Erythroblast (primary cell): ENCODE measurements at regions not wholly inside any gene's neighbourhood (a gene's known extent, or its start where the extent isn't known, plus 50 kb on each side); places are given as distances from the start of the nearest gene placed in this dataset.

Experiments
- DNase-seq, 2 experiments: peaks; one replicate each; lab custom pipeline; 2025; lab: John Stamatoyannopoulos, UW
- GATA1 ChIP-seq: IDR thresholded peaks from 2 replicates; pipeline ENCODE4 v1.6.1; 2011; ENCODE audit warnings: low read depth, mild to moderate bottlenecking, control low read depth, low read length, moderate library complexity
- POLR2A ChIP-seq: IDR thresholded peaks from 2 replicates; pipeline ENCODE4 v1.6.1; 2011; ENCODE audit warnings: mild to moderate bottlenecking, low read length

DNA sequence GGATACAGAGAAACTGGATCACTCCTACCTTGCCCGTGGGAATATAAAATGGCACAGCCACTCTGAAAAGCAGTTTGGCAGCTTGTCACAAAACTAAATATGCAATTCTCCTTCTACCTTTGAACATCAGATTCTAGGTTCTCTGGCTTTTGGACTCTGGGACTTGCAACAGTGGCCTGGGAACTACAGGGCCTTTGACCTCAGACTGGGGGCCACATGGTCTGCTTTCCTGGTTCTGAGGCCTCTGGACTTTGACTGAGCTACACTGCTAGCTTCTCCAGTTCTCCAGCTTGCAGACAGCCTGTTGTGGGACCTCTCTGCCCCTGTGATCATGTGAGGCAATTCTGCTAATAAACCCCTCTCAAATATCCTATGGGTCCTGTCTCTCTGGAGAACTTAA is 168.8 kb downstream of the CDH26 start:
- no peak for TF ChIP-seq POLR2A
- TF ChIP-seq GATA1 = no peak
- DNase-seq = no peak

- DNase-seq = no peak
- TF ChIP-seq GATA1 (no peak), POLR2A (no peak)
Measured at GRCh38 chr20:60131375-60131774, 173.2 kb downstream of the CDH26 start.

GRCh38 chr20:60132162-60132826 is 174.1 kb downstream of the CDH26 start:
- no peak for DNase-seq
- TF ChIP-seq POLR2A (no peak), GATA1 (no peak)

DNA sequence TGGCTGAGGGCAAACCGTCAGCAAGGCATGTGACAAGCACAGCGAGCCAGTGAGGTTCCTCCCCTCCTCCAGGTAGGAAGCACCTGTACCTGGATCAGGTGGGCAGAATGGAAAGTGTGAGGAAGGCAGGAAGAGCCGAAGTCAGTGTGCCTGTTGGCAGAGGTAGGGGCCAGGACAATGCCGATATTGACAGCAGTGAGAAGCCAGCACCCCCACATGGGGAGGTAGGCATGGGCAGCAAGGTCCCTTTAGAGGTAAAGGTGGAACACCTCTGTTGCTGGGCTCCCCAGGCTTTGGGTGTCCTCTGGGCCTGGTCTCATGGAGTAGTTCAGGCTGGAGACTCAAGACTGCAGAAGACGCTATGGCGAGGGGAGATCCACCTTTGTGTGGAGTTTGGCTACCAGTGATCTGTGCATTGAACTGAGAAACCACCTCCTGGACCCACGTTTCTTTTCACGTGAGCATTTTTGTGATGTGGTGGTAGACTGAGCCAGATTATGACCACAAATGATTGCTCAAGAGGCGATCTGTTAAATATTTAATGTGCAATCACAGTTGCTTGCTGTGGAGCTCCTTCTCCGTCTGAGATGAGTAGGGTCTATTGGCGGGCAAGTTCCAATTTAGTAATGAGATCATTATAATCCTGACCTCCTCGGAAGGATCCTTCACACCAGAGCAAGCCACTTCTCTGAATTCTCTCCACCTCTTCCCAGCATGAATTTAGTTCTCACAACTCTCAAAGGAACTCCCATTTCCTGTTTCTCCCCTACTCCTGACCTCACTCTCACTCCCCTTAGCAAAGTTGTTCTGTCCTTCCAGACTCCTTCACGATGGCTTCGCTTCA is 174.8 kb downstream of the CDH26 start:
- no peak for DNase-seq
- TF ChIP-seq POLR2A (no peak), GATA1 (no peak)

DNA sequence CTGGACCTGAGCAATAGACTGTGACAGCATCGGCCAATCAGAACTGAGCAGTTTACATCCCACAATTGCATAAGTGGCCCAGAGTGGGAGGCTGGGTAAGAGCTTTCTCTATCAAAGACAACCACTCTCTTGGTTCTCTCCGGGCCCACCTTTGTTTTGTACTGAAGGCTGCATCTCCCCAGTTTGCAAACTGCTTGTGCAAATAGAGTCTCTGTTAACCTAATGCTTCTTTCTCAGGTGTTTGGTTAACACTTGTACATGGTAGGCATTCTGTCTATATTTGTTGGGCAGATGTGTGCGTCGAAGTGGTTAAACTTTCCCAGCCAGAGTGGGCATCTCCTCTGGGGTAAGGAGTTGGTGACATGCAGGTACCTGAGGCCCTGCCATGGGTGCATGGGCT is 177.1 kb downstream of the CDH26 start:
- TF ChIP-seq POLR2A = no peak
- TF ChIP-seq GATA1 = no peak

DNA sequence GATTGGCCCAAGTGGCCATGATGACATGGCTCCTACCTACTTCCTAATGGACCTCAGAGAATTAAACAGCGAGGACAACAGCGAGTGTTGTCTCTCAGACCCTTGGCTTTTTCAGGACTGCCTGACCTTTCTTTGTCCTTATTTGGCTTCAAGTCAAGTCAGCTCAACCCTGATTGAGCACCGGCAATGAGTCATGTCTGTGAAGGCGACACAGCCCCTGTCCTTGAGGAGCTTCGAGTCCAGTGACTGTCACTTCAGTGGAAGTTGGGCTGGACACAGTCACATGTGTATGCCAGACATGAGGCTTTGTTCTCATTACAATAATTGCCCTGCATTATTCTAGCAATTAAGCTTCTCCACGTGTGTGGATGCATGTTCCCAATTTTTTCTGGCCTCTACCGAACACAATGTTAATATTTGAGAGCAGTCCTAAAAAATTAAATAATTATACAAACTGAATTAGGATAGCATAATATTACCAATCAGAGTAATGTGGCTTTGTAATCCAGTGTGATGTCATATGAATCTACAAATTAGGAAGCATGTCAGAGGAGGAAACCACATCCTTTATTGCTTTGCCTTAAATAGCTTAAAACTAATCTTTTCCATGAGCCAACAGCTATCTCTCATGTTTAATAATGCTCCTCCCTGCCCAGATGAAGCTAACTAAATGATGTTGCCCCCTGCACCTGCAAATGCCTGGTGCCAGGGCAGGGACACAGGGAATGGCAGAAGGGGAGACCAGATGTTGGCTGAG is 178.6 kb downstream of the CDH26 start:
- DNase-seq = no peak
- no peak for TF ChIP-seq POLR2A
- no peak for TF ChIP-seq GATA1

More for the DNA sequence above, 177.1 kb downstream of the CDH26 start:
- no peak for DNase-seq

- DNase-seq = peak; percentile 10 to 34
- no peak for TF ChIP-seq POLR2A
- TF ChIP-seq GATA1 = no peak
Measured at GRCh38 chr20:60137657-60138245, 179.5 kb downstream of the CDH26 start.

GRCh38 chr20:60138256-60139220 is 180.3 kb downstream of the CDH26 start:
- TF ChIP-seq GATA1 (no peak), POLR2A (no peak)
- DNase-seq = peak; percentile 3 to 14

DNA sequence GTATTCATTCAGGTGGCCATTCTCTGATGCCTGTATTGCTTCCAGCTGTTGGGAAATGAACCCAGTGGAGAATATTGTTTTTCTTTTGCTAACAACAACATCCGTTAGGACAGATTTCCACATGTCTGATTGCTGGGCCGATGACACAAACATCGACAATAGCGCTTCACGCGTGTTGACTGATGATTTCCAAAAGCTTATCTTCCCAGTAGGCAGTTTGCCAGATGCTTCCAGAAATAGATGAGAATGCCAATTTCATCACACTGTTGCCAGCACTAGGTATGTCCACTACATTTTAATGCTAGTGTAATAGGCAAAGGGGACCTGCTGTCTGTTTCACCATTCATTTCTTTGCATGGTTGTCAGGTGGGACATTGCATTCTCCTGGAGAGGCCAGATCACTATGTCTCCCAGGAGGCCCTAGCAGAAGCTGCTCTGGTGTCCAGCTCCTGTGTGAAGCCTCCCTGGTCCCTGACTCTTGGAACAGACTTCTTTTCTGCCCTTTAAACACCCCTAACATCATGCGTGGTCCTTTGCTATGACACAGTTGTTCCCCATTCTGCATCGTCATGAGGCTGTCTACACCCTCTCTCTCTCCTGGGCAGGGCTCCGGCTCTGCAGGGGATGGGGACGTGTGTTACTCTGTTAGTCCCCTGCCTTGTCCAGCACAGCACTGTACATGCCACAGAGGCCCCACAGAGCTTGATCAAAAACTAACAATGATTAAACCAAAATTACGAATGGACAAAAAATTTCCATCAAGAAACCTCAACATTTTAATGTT is 181.6 kb downstream of the CDH26 start:
- TF ChIP-seq POLR2A (no peak), GATA1 (no peak)

DNA sequence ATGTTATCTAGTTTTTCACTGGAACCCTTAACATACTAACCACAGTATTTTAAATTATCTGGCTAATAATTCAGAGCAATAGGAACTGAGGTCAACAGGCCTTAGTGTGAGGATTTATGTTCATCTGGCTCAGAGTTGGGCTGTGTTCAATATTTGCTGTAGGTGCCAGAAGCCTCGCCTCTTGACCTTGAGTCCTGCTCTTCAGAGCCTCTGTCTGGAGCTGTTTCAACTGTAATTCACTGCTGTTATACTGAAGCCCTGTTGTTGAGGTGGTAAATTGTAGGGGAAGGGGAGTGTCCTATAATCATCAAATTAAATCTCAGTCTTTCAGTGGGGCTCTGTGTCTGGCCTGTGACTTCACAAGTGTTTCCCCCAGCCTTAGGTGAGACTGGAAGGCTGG is 184.4 kb downstream of the CDH26 start:
- no peak for DNase-seq
- TF ChIP-seq GATA1 (no peak), POLR2A (no peak)

More for the DNA sequence above, 181.6 kb downstream of the CDH26 start:
- DNase-seq = no peak

DNA sequence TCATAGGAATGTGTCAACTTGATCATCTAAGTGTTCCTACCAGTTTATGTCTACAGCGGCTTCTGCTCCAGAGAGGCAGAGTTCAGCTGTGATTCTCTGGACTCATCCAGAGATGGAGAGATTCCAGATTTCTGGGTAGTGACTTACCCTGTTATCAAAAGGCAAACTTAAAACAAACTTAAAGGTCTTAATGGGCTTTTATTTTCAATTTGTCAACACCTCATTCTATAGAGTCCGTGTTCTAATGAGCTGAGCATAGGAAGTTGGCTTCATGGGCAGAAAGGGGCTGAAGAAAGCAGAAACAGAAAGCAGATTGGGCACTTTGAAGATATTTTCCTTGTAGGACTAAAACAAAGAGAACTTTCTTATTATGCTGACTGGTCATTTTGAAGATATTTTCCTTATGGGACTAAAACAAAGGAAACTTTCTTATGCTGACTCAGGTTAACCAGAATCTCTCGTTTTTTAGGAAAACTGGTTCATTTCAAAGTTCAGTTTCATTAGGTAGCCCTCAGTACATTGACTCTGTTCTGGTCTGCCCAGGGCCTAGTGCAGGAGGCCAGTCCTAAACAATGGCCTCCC is 185.1 kb downstream of the CDH26 start:
- DNase-seq = no peak
- TF ChIP-seq POLR2A = no peak
- TF ChIP-seq GATA1 = no peak

- DNase-seq = no peak
- TF ChIP-seq GATA1 (no peak), POLR2A (no peak)
Measured at GRCh38 chr20:60144404-60144803, 186.2 kb downstream of the CDH26 start.
